Activated T-cell treated with anti-CD3 and anti-CD28 coated beads, Interleukin-2, amount 50 U/mL, for 4 hours (primary cell): ENCODE measurements at regions not wholly inside any gene's neighbourhood (a gene's known extent, or its start where the extent isn't known, plus 50 kb on each side); places are given as distances from the start of the nearest gene placed in this dataset.
"Not testable (repeated sequence)": the region's sequence is repeated elsewhere in the genome, so short reads cannot be mapped to it uniquely, and the experiment has no call there.

Experiments
- ATAC-seq, 2 donors: fragments of 200-7000 bp; cut with Tn5 transposase; one replicate each; pipeline ENCODE4 v1.10.0; 2021
- DNase-seq: peaks from one replicate; pipeline ENCODE4 v3.0.0-alpha.2; 2020
- H3K27me3 Mint-ChIP-seq: one replicate; pipeline ENCODE4 v1.8.0; 2021; ENCODE audit warnings: low read depth, mixed read lengths
- H3K36me3 Mint-ChIP-seq: one replicate; pipeline ENCODE4 v1.8.0; 2022; ENCODE audit warnings: mixed read lengths; ENCODE audit not compliant: insufficient read depth
- H3K4me1 Mint-ChIP-seq: one replicate; pipeline ENCODE4 v1.8.0; 2021; ENCODE audit warnings: low read depth, mixed read lengths
- H3K4me3 Mint-ChIP-seq: one replicate; pipeline ENCODE4 v1.8.0; 2021; ENCODE audit warnings: mild to moderate bottlenecking, moderate library complexity, mixed read lengths
- H3K9me3 Mint-ChIP-seq: one replicate; pipeline ENCODE4 v1.8.0; 2021; ENCODE audit warnings: mixed read lengths

GRCh38 chr17:45650561-45650960 is 133.6 kb upstream of the CRHR1 start:
- Mint-ChIP-seq H3K4me3 (no peak overlapping the region), H3K36me3 (no peaks in the 10 kb centered on the region), H3K27me3 (no peaks in the 10 kb centered on the region), H3K9me3 (no peaks in the 10 kb centered on the region), H3K4me1 (peaks cover 8% of the 10 kb centered on the region)
- no peak for DNase-seq
- ATAC-seq, result no peak

- Mint-ChIP-seq H3K4me1 (peaks cover 6% of the 10 kb centered on the region), H3K36me3 (no peaks in the 10 kb centered on the region), H3K27me3 (no peaks in the 10 kb centered on the region), H3K9me3 (no peaks in the 10 kb centered on the region), H3K4me3 (no peak overlapping the region)
- DNase-seq (no peak), ATAC-seq (no peak)
These were observed 132.9 kb upstream of the CRHR1 start for GRCh38 chr17:45651145-45651709.

- no peak for DNase-seq
- Mint-ChIP-seq H3K9me3 (no peaks in the 10 kb centered on the region), H3K4me3 (no peak overlapping the region), H3K4me1 (no peaks in the 10 kb centered on the region), H3K27me3 (peaks cover 12% of the 10 kb centered on the region), H3K36me3 (no peaks in the 10 kb centered on the region)
- no peak for ATAC-seq
These were observed 130.5 kb upstream of the CRHR1 start for GRCh38 chr17:45653616-45654015.

- DNase-seq (no peak), ATAC-seq (no peak)
- H3K27me3 Mint-ChIP-seq, result peaks cover 31% of the 10 kb centered on the region
- H3K9me3 Mint-ChIP-seq, result no peaks in the 10 kb centered on the region
- no peak overlapping the region for H3K4me3 Mint-ChIP-seq
- H3K4me1 Mint-ChIP-seq, result no peaks in the 10 kb centered on the region
- no peaks in the 10 kb centered on the region for H3K36me3 Mint-ChIP-seq
These were observed 127.5 kb upstream of the CRHR1 start for GRCh38 chr17:45656527-45657181.

- Mint-ChIP-seq H3K9me3 (peaks cover 4% of the 10 kb centered on the region), H3K4me1 (no peaks in the 10 kb centered on the region), H3K4me3 (no peak overlapping the region), H3K27me3 (peaks cover 43% of the 10 kb centered on the region), H3K36me3 (no peaks in the 10 kb centered on the region)
- DNase-seq (no peak), ATAC-seq (no peak)
These were observed 123.6 kb upstream of the CRHR1 start for GRCh38 chr17:45660474-45660873.

GRCh38 chr17:45662432-45662831 is 121.7 kb upstream of the CRHR1 start:
- DNase-seq, result no peak
- no peaks in the 10 kb centered on the region for H3K36me3 Mint-ChIP-seq
- H3K4me1 Mint-ChIP-seq, result no peaks in the 10 kb centered on the region
- H3K9me3 Mint-ChIP-seq, result peaks cover 4% of the 10 kb centered on the region
- no peak overlapping the region for H3K4me3 Mint-ChIP-seq
- no peak for ATAC-seq
- peaks cover 38% of the 10 kb centered on the region for H3K27me3 Mint-ChIP-seq

- ATAC-seq (no peak), DNase-seq (no peak)
- Mint-ChIP-seq H3K4me1 (no peaks in the 10 kb centered on the region), H3K36me3 (no peaks in the 10 kb centered on the region), H3K9me3 (peaks cover 4% of the 10 kb centered on the region), H3K4me3 (no peak overlapping the region), H3K27me3 (peaks cover 32% of the 10 kb centered on the region)
These were observed 120.3 kb upstream of the CRHR1 start for GRCh38 chr17:45663772-45664171.

- peaks cover 28% of the 10 kb centered on the region for H3K27me3 Mint-ChIP-seq
- H3K36me3 Mint-ChIP-seq, result no peaks in the 10 kb centered on the region
- peaks cover 4% of the 10 kb centered on the region for H3K9me3 Mint-ChIP-seq
- H3K4me3 Mint-ChIP-seq, result no peak overlapping the region
- DNase-seq (no peak), ATAC-seq (no peak)
- no peaks in the 10 kb centered on the region for H3K4me1 Mint-ChIP-seq
These were observed 119.2 kb upstream of the CRHR1 start for GRCh38 chr17:45664921-45665320.

- no peak for ATAC-seq
- DNase-seq, result no peak
- Mint-ChIP-seq H3K4me3 (no peak overlapping the region), H3K27me3 (peaks cover 24% of the 10 kb centered on the region), H3K4me1 (no peaks in the 10 kb centered on the region), H3K9me3 (peaks cover 4% of the 10 kb centered on the region), H3K36me3 (no peaks in the 10 kb centered on the region)
These were observed 118.0 kb upstream of the CRHR1 start for GRCh38 chr17:45666046-45666600.

GRCh38 chr17:45666641-45667040 is 117.5 kb upstream of the CRHR1 start:
- no peak overlapping the region for H3K4me3 Mint-ChIP-seq
- H3K4me1 Mint-ChIP-seq, result no peaks in the 10 kb centered on the region
- ATAC-seq (no peak), DNase-seq (no peak)
- H3K27me3 Mint-ChIP-seq, result peaks cover 18% of the 10 kb centered on the region
- H3K36me3 Mint-ChIP-seq, result no peaks in the 10 kb centered on the region
- H3K9me3 Mint-ChIP-seq, result peaks cover 4% of the 10 kb centered on the region

GRCh38 chr17:45667591-45668171 is 116.4 kb upstream of the CRHR1 start:
- H3K9me3 Mint-ChIP-seq, result no peaks in the 10 kb centered on the region
- no peak overlapping the region for H3K4me3 Mint-ChIP-seq
- no peak for DNase-seq
- ATAC-seq, result no peak
- H3K27me3 Mint-ChIP-seq, result peaks cover 9% of the 10 kb centered on the region
- no peaks in the 10 kb centered on the region for H3K4me1 Mint-ChIP-seq
- H3K36me3 Mint-ChIP-seq, result no peaks in the 10 kb centered on the region

GRCh38 chr17:45668316-45668715 is 115.8 kb upstream of the CRHR1 start:
- Mint-ChIP-seq H3K9me3 (no peaks in the 10 kb centered on the region), H3K36me3 (no peaks in the 10 kb centered on the region), H3K4me1 (no peaks in the 10 kb centered on the region), H3K4me3 (no peak overlapping the region), H3K27me3 (peaks cover 8% of the 10 kb centered on the region)
- no peak for ATAC-seq
- no peak for DNase-seq

- Mint-ChIP-seq H3K9me3 (peaks cover 8% of the 10 kb centered on the region), H3K4me1 (no peaks in the 10 kb centered on the region), H3K4me3 (no peak overlapping the region), H3K27me3 (peaks cover 12% of the 10 kb centered on the region), H3K36me3 (no peaks in the 10 kb centered on the region)
- DNase-seq (no peak), ATAC-seq (no peak)
These were observed 111.8 kb upstream of the CRHR1 start for GRCh38 chr17:45672301-45672700.

GRCh38 chr17:45672792-45673191 is 111.3 kb upstream of the CRHR1 start:
- no peak for DNase-seq
- Mint-ChIP-seq H3K36me3 (no peaks in the 10 kb centered on the region), H3K27me3 (peaks cover 12% of the 10 kb centered on the region), H3K4me3 (no peak overlapping the region), H3K9me3 (peaks cover 8% of the 10 kb centered on the region), H3K4me1 (no peaks in the 10 kb centered on the region)
- no peak for ATAC-seq

GRCh38 chr17:45673759-45674158 is 110.4 kb upstream of the CRHR1 start:
- H3K27me3 Mint-ChIP-seq, result peaks cover 11% of the 10 kb centered on the region
- ATAC-seq, H3K4me1 Mint-ChIP-seq, DNase-seq, H3K36me3 Mint-ChIP-seq, H3K4me3 Mint-ChIP-seq, H3K9me3 Mint-ChIP-seq: not testable (repeated sequence)
